NT2/D1 (cell line): ENCODE measurements at regions not wholly inside any gene's neighbourhood (a gene's known extent, or its start where the extent isn't known, plus 50 kb on each side); places are given as distances from the start of the nearest gene placed in this dataset.

Source experiments
- YY1 ChIP-seq: IDR thresholded peaks from 2 replicates; pipeline ENCODE4 v1.6.1; 2011; ENCODE audit not compliant: insufficient read length, insufficient read depth
- ZNF274 ChIP-seq: IDR thresholded peaks from 2 replicates; pipeline ENCODE4 v1.6.1; 2011; ENCODE audit warnings: mild to moderate bottlenecking, low read depth, low read length

DNA sequence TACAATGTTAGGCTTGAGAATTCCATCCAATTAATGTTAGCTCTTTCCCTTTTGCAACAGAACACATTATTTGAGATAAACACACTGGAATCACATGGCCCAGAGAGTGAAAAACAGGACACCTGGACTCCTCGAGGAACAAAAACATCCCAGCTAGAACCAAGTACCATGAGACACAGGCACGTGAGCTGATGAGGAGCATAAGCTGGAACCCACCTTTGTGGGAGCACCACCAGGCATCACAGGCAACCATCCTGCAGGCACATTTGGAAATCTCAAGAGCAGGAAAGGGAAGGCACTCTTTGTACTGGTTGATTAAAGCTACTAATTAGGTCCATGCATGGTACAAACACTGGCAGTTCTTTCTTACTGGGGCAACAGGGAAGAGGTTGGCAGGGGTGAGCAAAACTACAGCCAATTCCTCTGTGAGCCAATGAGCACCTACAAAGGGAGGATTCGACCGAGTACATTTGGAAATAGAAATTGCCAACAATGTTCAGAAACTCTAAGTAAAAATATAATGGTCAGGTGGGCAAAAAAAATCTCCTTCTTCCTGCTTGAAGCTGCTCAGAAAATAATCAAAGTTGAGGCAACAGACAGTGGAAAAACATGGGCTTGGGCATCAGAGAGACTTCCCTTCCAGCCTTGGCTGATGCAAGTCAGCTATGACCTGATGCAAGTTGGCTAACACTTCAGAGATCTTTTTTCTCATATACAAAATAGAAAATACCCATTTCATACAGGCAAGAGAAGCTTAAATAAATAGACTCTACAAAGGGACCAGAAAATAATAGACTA is 216.7 kb downstream of the NUAK1 start:
- TF ChIP-seq ZNF274 (no peak), YY1 (no peak)
